ENCODE measurements at regions not wholly inside any gene's neighbourhood (a gene's known extent, or its start where the extent isn't known, plus 50 kb on each side); places are given as distances from the start of the nearest gene placed in this dataset.

DNA sequence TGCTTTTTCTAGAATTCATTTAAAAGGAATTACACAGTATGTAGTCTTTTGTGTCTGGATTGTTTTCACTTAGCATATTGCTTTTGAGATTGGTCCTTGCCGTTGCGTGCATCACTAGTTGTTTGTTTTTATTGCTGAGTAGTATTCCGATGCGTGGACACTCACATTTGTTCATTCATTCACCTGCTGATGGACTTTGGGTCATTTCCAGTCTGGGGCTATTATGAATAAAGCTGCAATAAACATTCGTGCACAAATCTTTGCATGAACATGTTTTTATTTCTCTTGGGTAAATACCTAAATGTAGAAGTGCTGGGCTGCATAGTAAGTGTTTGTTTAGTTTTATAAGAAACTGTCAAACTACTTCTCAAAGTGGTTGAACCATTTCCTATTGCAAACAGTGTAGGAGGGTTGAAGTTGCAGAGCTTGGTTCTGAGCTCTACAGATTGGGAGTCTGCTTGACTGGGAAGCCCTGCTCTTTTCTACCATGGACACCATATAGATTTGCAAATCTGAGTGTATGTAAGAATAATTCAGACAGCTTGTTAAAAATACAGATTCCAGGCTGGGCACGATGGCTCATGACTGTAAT, 404.7 kb upstream of the PROX1 start:
- no peak for ATAC-seq (ENCODE audit: low read depth)
- Histone ChIP-seq H3K18ac (ENCODE audit: low read depth, low read length) (no peak overlapping the region), H4K20me1 (ENCODE audit: insufficient read depth, low read length) (no peaks in the 10 kb centered on the region), H2BK15ac (ENCODE audit: low read depth, low read length) (no peak overlapping the region), H3K9me3 (ENCODE audit: control insufficient read depth, insufficient read depth, low read length) (peaks cover 14% of the 10 kb centered on the region), H3K23ac (ENCODE audit: low read depth, low read length) (no peak overlapping the region), H4K91ac (ENCODE audit: insufficient read depth, low read depth, low read length) (no peak overlapping the region), H3K4me1 (ENCODE audit: control insufficient read depth, insufficient read depth, low read length) (no peaks in the 10 kb centered on the region), H3K56ac (ENCODE audit: extremely low read depth, insufficient read depth, low read length) (no peak overlapping the region), H3K4me3 (ENCODE audit: insufficient read depth, low read depth, low read length) (no peak overlapping the region), H3K9ac (ENCODE audit: low read depth, low read length) (no peak overlapping the region), H2BK5ac (ENCODE audit: low read depth, low read length, poor library complexity, severe bottlenecking) (no peak overlapping the region), H2AK5ac (ENCODE audit: low read depth, low read length) (no peak overlapping the region), H3K4me2 (ENCODE audit: low read depth, low read length) (no peak overlapping the region), H3K27ac (ENCODE audit: insufficient read depth, low read length) (no peak overlapping the region), H2AK9ac (replicated peaks; ENCODE audit: low read depth, low read length, poor library complexity) (no peak overlapping the region), H3K14ac (replicated peaks; ENCODE audit: low read depth, low read length) (no peak overlapping the region), H4K5ac (ENCODE audit: low read depth, low read length) (no peak overlapping the region), H2AFZ (replicated peaks; ENCODE audit: low read length, poor library complexity) (no peak overlapping the region), H3K4ac (ENCODE audit: low read depth, low read length) (no peak overlapping the region), H3K79me1 (ENCODE audit: low read depth in 1 of 2, low read length in 2 of 2) (no peaks in the 10 kb centered on the region), H3K27me3 (ENCODE audit: control insufficient read depth, insufficient read depth, low read length) (no peaks in the 10 kb centered on the region), H4K8ac (ENCODE audit: low read depth in 2 of 2, low read length in 2 of 2) (no peak overlapping the region), H2BK20ac (ENCODE audit: low read depth, low read length) (no peak overlapping the region), H3K9me1 (ENCODE audit: insufficient read depth, low read length) (no peaks in the 10 kb centered on the region), H2BK120ac (ENCODE audit: low read depth, low read length) (no peak overlapping the region), H3K36me3 (ENCODE audit: control insufficient read depth, insufficient read depth, low read length) (no peaks in the 10 kb centered on the region)
- dilution Hi-C loops (cut with HindIII; ENCODE audit: low sequenced_read_pairs, unreplicated experiment) = no loop called here
- ChIA-PET CTCF (no interaction called here), POLR2A (ENCODE audit: unreplicated experiment) (no interaction called here)
- in situ Hi-C loops (cut with MboI; ENCODE audit: low sequenced_read_pairs) = no loop called here
- intact Hi-C loops (cut with micrococcal nuclease) = no loop called here
- no peak for DNase-seq
- no TSS peak for BruUV-seq (replicated peaks)
- no peak for TF ChIP-seq CHD1 (IDR thresholded peaks at IDR 0.05; ENCODE audit: low read depth, low read length)
- TF ChIP-seq MAZ (IDR thresholded peaks at IDR 0.05; ENCODE audit: borderline replicate concordance, low read depth, low read length) = no peak
- no peak for TF ChIP-seq SMC3 (IDR thresholded peaks at IDR 0.05; ENCODE audit: low read depth, low read length)
- TF ChIP-seq CEBPB (IDR thresholded peaks at IDR 0.05; ENCODE audit: low read depth, low read length) = no peak
- no peak for TF ChIP-seq POLR2A (IDR thresholded peaks at IDR 0.05; ENCODE audit: low read depth, low read length)
- TF ChIP-seq MAFK (IDR thresholded peaks at IDR 0.05; ENCODE audit: low read depth, low read length) = no peak
- TF ChIP-seq BHLHE40 (IDR thresholded peaks at IDR 0.05; ENCODE audit: low read depth, low read length) = no peak
- WGBS, 2 experiments (ENCODE audit: extremely low coverage in 2 of 2, insufficient read length in 1 of 2) = 80% methylated on average over 1 of the region's 6 CpGs; no CpG with 5 or more reads in 1 of the 2 experiments

Measured in IMR-90 (cell line).